AG20443 (cell line): ENCODE measurements at regions not wholly inside any gene's neighbourhood (a gene's known extent, or its start where the extent isn't known, plus 50 kb on each side); places are given as distances from the start of the nearest gene placed in this dataset.
"Not testable (repeated sequence)": the region's sequence is repeated elsewhere in the genome, so short reads cannot be mapped to it uniquely, and the experiment has no call there.

Experiments
- DNase-seq: peaks from one replicate; pipeline ENCODE4 v3.0.0; 2012; ENCODE audit warnings: low spot score, mixed read lengths

DNA sequence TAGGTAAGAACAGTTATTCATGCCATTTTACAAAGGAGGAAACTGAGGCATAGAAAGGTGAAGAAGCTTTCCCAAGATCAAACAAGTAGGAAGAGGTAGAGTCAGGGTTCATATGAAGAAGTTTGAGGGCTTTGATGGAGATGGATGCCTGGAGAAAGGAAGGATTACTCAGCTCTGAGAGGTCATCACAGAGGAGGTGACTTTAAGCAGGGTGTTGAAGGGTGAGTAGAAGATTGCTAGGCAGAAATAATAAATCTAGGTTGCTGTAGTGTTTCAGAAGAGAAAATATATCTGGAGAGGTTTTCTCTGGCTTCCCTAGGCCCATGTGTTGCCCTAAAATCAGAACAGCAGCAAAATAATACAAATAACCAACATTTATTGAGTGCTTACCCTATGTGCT, 196.3 kb downstream of the PALM2AKAP2 start:
- DNase-seq = no peak

DNA sequence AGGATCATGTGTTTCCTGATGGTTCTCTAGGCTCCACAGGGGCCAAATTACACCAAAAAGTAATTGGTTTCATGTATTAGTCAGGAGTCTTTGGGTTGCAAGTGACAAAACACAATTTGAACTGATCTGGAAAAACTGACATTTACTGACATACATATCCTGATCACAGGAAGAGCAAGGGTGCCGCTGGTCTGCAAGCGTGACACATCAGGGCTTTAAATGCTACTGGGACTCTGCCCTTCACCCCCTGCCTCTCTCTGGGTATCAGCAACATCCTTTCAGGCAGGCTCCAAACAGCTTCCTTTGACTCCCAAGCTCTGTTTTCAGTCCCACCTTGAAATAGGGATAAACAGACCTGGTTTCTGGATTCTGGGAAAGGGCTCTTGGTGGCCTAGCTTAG, 197.5 kb downstream of the PALM2AKAP2 start:
- no peak for DNase-seq

DNA sequence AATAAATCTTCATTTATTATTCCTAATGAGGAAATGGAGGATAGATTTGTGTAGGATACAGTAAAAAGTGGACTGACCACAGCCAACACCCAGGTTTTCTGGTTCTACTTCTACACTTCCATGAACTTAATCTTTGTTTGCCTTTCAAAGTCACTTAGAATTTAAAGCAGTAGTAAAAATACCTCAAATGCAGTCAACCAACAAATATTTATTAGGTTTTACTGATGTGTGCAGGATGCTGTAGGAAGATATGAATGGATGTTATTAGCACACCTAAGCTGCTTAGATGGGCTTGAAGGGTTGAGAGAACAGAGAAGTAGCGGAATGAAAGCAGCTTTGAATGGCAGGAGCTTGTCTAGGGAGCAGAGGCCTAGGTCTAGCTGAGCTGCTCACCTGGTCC, 201.1 kb downstream of the PALM2AKAP2 start:
- DNase-seq = no peak

- peak; percentile 71 for DNase-seq
These were observed 206.6 kb downstream of the PALM2AKAP2 start for GRCh38 chr9:109986521-109986991.

DNA sequence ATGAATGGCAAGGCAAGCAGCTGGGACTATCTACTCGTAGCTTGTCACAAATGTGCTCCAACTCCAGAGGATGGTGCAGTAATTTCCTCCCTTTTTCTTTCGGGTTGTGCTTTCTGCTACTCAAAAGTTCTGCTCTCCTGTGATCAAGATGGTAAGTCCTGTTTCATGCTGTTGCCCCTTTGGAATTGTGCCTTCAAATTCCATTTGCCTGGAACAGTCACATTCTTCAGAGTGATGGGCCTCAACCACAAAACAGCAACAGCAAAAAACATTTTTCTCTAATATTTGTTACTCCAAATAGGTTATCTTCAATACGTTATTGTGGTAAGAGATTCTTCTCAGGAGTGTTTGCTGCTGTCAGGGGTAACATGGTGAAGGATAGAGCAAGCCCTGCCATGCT, 209.3 kb downstream of the PALM2AKAP2 start:
- peak; percentile 35 for DNase-seq

DNA sequence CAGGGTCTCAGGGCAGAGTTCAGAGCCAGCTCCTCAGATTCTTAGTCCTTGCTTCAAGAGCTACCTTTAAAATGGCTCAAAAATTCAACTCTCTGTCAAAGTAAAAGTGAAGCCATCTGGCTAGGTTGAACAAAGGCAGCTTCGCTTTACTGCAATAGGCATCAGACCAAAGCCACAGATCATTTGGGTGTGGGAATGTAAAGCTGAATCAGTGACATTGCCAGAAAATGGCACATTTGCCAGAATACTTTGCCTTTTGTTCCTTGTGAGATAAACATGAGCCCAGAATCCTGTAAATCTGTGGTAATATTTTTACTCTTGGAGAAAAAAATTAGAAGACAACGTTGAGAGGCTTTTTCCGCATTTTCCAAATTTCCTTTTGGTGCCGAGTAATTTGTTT, 210.5 kb downstream of the PALM2AKAP2 start:
- no peak for DNase-seq

- DNase-seq = no peak
These were observed 212.3 kb downstream of the PALM2AKAP2 start for GRCh38 chr9:109992293-109992692.

- no peak for DNase-seq
These were observed 213.4 kb downstream of the PALM2AKAP2 start for GRCh38 chr9:109993250-109993978.

DNA sequence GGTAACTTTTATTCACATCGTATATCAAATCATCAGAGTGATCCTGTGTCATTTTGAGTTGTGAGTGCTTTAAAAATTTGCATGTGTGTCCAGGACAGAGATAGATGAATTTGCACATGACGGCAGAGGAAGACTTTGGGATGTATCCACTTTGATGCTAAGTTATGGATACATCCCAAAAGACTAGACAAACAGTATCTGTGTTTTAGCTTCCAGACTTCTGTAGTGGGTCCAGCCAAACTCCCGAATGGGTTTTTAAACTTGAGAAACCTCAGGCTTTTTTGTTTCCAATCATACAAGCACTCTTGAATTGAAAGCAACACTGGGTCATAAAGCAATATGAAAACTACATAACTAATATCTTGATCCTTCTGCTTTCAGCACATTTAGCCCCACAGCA, 213.8 kb downstream of the C9orf152 start:
- DNase-seq = no peak

GRCh38 chr9:109996936-109997580, 210.9 kb downstream of the C9orf152 start:
- DNase-seq = no peak

GRCh38 chr9:109997682-109998081, 210.3 kb downstream of the C9orf152 start:
- no peak for DNase-seq

GRCh38 chr9:110005521-110005920, 202.4 kb downstream of the C9orf152 start:
- not testable (repeated sequence) for DNase-seq

DNA sequence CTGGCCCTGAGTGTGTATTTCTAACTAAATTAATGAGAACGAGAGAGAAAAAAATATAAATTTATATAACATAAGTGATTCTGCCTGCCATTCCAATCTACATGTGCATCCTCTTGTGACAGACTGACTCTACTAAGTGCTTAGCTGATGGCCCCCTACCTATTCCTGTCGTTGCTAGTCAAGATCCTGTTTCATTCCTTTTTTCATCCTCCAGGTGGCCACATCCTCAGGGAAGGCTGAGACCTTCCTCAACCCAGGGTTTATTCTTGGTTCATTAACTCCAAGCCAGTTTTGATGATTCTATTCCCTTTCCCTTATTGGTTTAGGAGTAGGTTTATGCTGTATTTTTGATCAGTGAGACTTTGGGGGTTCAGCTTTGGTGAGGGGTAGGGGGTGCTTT, 201.3 kb downstream of the C9orf152 start:
- DNase-seq = no peak

DNA sequence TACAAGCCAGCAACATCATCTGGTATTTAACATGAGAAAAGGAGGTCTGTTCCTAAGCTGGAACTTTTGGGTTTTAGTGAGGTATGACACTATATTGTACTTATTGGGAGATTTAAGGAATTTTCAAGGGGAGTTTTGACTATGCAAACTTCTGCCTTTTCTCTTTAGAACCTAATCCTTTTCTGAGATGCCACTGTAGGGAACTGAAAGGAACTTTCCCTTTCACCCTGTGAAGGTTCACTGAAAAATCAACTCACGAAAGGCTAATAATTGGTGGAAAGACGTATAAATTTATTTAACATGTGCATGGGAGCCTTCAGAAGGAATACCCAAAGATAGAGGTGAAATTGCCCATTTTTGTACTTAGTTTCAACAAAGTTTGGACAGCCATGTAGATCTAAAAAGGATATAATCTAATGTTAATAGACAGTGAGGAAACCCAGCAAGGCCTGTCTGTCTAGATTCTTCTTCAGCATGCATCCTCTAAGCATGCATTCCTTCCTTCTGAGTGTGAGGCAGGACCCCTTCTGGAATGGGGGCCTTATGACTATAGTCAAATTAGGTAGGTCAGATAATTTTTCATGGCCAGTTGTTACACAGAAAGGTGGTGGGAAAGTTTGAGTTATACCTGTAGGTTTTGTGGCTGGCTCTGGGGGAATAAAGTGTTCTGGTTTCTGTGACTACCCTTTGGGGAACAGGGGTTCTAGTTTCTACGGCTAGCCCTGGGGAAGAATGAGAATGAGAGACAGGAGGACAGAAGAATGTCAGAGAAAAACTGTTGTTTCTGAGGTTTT, 200.3 kb downstream of the C9orf152 start:
- DNase-seq = no peak

DNA sequence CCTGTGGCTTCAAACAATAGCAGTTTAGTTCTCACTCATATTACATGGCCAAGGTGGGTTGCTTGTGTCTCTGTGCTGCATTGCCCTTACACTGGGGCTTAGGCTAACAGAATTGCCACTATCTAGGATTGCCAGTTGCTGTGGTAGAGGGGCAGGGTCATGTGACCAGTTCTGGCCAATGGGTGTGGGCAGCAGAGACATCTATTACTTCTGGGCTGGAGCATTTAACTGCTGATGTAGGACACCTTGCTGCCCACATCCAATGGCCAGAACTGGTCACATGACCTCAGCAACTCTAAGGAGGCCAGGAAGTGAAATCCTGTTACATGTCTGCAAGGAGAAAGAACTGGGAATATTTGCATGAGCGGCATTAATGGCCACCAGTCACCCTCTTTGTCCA, 199.3 kb downstream of the C9orf152 start:
- DNase-seq = no peak

GRCh38 chr9:110011628-110012320, 196.2 kb downstream of the C9orf152 start:
- no peak for DNase-seq

- DNase-seq = no peak
These were observed 194.9 kb downstream of the C9orf152 start for GRCh38 chr9:110013064-110013463.

- DNase-seq = no peak
These were observed 192.2 kb downstream of the C9orf152 start for GRCh38 chr9:110015759-110016158.

GRCh38 chr9:110016340-110016739, 191.6 kb downstream of the C9orf152 start:
- DNase-seq = peak; percentile 64

DNA sequence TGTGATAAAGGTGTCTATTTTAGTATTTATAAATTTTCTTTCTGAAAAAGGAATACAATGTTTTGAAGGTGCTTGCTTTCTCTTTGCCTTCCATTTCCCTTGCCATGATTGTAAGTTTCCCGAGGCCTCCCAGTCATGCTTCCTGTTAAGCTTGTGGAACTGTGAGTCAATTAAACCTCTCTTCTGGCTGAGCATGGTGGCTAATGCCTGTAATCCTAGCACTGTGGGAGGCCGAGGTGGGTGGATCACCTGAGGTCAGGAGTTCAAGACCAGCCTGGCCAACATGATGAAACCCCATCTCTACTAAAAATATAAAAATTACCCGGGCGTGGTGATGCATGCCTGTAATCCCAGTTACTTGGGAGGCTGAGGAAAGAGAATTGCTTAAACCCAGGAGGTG, 187.7 kb downstream of the C9orf152 start:
- not testable (repeated sequence) for DNase-seq

GRCh38 chr9:110021891-110022290, 186.1 kb downstream of the C9orf152 start:
- DNase-seq = no peak

GRCh38 chr9:110023221-110023620, 184.7 kb downstream of the C9orf152 start:
- not testable (repeated sequence) for DNase-seq
